Astrocyte (in vitro differentiated cells and primary cell): ENCODE measurements at regions not wholly inside any gene's neighbourhood (a gene's known extent, or its start where the extent isn't known, plus 50 kb on each side); places are given as distances from the start of the nearest gene placed in this dataset.

ENCODE experiments used
- DNase-seq: peaks from one replicate; pipeline ENCODE4 v3.0.0-alpha.2; 2010; ENCODE audit warnings: low read depth
- FAIRE-seq: peaks from 2 replicates; lab custom pipeline; 2011; peaks lifted over from hg19 to GRCh38; lab: Jason Lieb, UNC
- H2AFZ ChIP-seq: 2 replicates; pipeline ENCODE4 v1.6.0; 2012; ENCODE audit warnings: low read depth, low read length, inconsistent platforms
- H3K27ac ChIP-seq: 2 replicates; pipeline ENCODE4 v1.5.1; 2011; ENCODE audit warnings: low read depth, low read length, inconsistent platforms
- H3K27me3 ChIP-seq: 2 replicates; pipeline ENCODE4 v1.6.0; 2011; ENCODE audit warnings: low read length, inconsistent platforms; ENCODE audit not compliant: insufficient read depth
- H3K36me3 ChIP-seq: 2 replicates; pipeline ENCODE4 v1.5.1; 2011; ENCODE audit warnings: low read length, inconsistent platforms; ENCODE audit not compliant: insufficient read depth
- H3K4me1 ChIP-seq: 2 replicates; pipeline ENCODE4 v1.5.1; 2011; ENCODE audit warnings: low read length, inconsistent platforms; ENCODE audit not compliant: insufficient read depth
- H3K4me2 ChIP-seq: 2 replicates; pipeline ENCODE4 v1.6.0; 2012; ENCODE audit warnings: low read length, inconsistent platforms
- H3K4me3 ChIP-seq: 2 replicates; pipeline ENCODE4 v1.5.1; 2011; ENCODE audit warnings: low read depth, mild to moderate bottlenecking, low read length, inconsistent platforms; ENCODE audit not compliant: insufficient read depth
- H3K79me2 ChIP-seq: 2 replicates; pipeline ENCODE4 v1.6.0; 2012; ENCODE audit warnings: mild to moderate bottlenecking, low read length, inconsistent platforms; ENCODE audit not compliant: insufficient read depth
- H3K9ac ChIP-seq: 2 replicates; pipeline ENCODE4 v1.6.0; 2012; ENCODE audit warnings: mild to moderate bottlenecking, low read length, inconsistent platforms
- H3K9me3 ChIP-seq: 2 replicates; pipeline ENCODE4 v1.5.1; 2012; ENCODE audit warnings: low read depth, mild to moderate bottlenecking, low read length, inconsistent platforms; ENCODE audit not compliant: insufficient read depth
- H4K20me1 ChIP-seq: 2 replicates; pipeline ENCODE4 v1.6.0; 2012; ENCODE audit warnings: low read length, inconsistent platforms; ENCODE audit not compliant: insufficient read depth
- H3K27ac Mint-ChIP-seq: one replicate; pipeline ENCODE4 v1.8.0; 2021; ENCODE audit warnings: mild to moderate bottlenecking, mixed read lengths; ENCODE audit not compliant: unreplicated experiment
- H3K27me3 Mint-ChIP-seq: one replicate; pipeline ENCODE4 v1.8.0; 2021; ENCODE audit warnings: low read depth, mixed read lengths; ENCODE audit not compliant: unreplicated experiment
- H3K36me3 Mint-ChIP-seq: one replicate; pipeline ENCODE4 v1.8.0; 2021; ENCODE audit warnings: low read depth, mixed read lengths; ENCODE audit not compliant: unreplicated experiment
- H3K4me1 Mint-ChIP-seq: one replicate; pipeline ENCODE4 v1.8.0; 2021; ENCODE audit warnings: low read depth, mixed read lengths; ENCODE audit not compliant: unreplicated experiment
- H3K4me3 Mint-ChIP-seq: one replicate; pipeline ENCODE4 v1.8.0; 2021; ENCODE audit warnings: mild to moderate bottlenecking, moderate library complexity, mixed read lengths; ENCODE audit not compliant: unreplicated experiment
- H3K9me3 Mint-ChIP-seq: one replicate; pipeline ENCODE4 v1.8.0; 2021; ENCODE audit warnings: mild to moderate bottlenecking, mixed read lengths; ENCODE audit not compliant: unreplicated experiment
- EZH2 ChIP-seq: IDR thresholded peaks from 2 replicates; pipeline ENCODE4 v1.6.1; 2012; ENCODE audit warnings: mild to moderate bottlenecking, low read length, inconsistent platforms; ENCODE audit not compliant: insufficient read depth
- TF ChIP-seq, protein P1 (sequence below): IDR thresholded peaks from 2 replicates; pipeline ENCODE4 v1.5.1; 2011; ENCODE audit warnings: low read depth, mild to moderate bottlenecking, inconsistent platforms, low read length, moderate library complexity; ENCODE audit not compliant: insufficient read depth

DNA sequence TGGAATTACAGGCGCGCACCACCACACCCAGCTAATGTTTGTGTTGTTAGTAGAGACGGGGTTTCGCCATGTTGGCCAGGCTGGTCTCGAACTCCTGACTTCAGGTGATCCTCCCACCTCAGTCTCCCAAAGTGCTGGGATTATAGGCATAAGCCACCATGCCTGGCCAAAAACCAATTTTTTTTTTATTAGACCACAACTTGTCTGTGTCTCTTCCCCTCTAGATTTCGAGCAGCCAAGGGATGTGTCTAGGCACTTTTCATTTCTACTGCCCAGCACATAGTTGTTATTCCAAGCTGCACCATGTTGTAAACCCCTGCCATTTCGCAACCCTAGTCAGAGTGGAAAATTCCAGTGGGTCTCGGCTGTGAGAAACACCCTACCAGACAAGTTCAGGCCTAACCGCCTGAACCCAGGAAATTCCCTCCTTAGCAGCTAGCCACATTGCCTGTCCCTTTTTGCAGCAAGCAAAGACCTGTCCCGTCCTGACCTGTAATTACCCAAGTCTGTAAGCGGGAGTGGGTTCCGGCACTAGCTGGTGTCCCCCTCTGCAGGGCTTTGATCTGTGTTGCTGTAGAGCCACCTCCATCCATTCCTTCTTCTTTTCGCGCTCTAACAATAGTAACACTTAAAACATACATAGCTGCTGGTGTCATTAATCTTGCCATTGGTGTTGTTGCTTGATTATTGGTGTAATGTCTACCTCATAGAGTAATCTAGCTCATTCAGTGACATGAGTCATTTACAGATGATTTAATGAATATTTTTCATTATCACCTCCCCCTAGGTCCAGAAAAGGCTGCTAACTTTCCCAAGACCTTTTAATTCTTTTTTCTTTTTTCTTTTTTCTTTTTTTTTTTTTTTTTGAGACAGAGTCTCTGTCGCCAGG lies 77.3 kb upstream of the ATF7IP2 start:
- Histone ChIP-seq H3K9ac (no peak overlapping the region), H3K4me1 (no peaks in the 10 kb centered on the region), H3K27me3 (no peaks in the 10 kb centered on the region), H3K9me3 (no peaks in the 10 kb centered on the region), H3K36me3 (no peaks in the 10 kb centered on the region), H2AFZ (no peak overlapping the region), H3K4me3 (no peak overlapping the region), H3K27ac (no peak overlapping the region), H4K20me1 (no peaks in the 10 kb centered on the region), H3K4me2 (no peak overlapping the region), H3K79me2 (no peaks in the 10 kb centered on the region)
- H3K9me3 Mint-ChIP-seq = no peaks in the 10 kb centered on the region
- H3K4me3 Mint-ChIP-seq = no peak overlapping the region
- H3K27me3 Mint-ChIP-seq = peaks cover 2% of the 10 kb centered on the region
- TF ChIP-seq, protein P1, sequence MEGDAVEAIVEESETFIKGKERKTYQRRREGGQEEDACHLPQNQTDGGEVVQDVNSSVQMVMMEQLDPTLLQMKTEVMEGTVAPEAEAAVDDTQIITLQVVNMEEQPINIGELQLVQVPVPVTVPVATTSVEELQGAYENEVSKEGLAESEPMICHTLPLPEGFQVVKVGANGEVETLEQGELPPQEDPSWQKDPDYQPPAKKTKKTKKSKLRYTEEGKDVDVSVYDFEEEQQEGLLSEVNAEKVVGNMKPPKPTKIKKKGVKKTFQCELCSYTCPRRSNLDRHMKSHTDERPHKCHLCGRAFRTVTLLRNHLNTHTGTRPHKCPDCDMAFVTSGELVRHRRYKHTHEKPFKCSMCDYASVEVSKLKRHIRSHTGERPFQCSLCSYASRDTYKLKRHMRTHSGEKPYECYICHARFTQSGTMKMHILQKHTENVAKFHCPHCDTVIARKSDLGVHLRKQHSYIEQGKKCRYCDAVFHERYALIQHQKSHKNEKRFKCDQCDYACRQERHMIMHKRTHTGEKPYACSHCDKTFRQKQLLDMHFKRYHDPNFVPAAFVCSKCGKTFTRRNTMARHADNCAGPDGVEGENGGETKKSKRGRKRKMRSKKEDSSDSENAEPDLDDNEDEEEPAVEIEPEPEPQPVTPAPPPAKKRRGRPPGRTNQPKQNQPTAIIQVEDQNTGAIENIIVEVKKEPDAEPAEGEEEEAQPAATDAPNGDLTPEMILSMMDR = no peak
- TF ChIP-seq EZH2 = no peak
- H3K4me1 Mint-ChIP-seq = no peaks in the 10 kb centered on the region
- H3K27ac Mint-ChIP-seq = no peak overlapping the region
- FAIRE-seq = no peak
- H3K36me3 Mint-ChIP-seq = no peaks in the 10 kb centered on the region
- no peak for DNase-seq

DNA sequence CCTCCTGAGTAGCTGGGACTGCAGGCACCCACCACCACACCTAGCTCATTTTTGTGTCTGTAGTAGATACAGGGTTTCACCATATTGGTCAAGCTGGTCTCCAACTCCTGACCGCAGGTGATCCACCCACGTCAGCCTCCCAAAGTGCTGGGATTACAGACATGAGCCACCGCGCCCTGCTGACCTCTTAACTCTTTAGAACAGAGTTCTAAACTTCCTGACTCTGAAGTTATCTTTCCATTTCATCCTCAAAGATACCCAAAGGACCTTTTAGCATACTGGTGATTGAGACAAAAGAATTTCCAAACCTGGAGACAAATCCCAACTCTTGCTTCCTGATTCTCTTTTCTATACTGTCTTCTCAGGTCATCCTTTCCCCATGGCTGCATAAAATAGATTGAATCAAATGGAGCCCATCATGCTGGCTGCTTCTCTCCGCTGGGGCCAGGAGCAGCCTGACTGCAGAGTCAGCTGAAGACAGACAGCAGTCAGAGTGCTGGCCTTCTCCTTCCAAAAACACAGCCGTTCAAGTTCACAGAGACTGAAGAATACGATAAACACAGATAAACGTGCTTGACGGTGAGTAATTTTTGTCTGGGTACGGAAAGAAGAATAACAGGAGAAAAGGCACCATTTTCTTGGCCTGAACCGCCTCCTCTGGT lies 76.5 kb upstream of the ATF7IP2 start:
- H4K20me1 ChIP-seq = no peaks in the 10 kb centered on the region
- no peaks in the 10 kb centered on the region for H3K9me3 ChIP-seq
- H2AFZ ChIP-seq = no peak overlapping the region
- H3K4me1 ChIP-seq = no peaks in the 10 kb centered on the region
- no peak overlapping the region for H3K27ac Mint-ChIP-seq
- H3K79me2 ChIP-seq = no peaks in the 10 kb centered on the region
- DNase-seq (no peak), FAIRE-seq (no peak)
- no peaks in the 10 kb centered on the region for H3K9me3 Mint-ChIP-seq
- no peak overlapping the region for H3K4me3 Mint-ChIP-seq
- no peaks in the 10 kb centered on the region for H3K27me3 ChIP-seq
- H3K27me3 Mint-ChIP-seq = peaks cover 2% of the 10 kb centered on the region
- no peaks in the 10 kb centered on the region for H3K36me3 ChIP-seq
- H3K4me3 ChIP-seq = no peak overlapping the region
- H3K4me1 Mint-ChIP-seq = no peaks in the 10 kb centered on the region
- TF ChIP-seq, protein P1 = no peak
- TF ChIP-seq EZH2 = no peak
- no peak overlapping the region for H3K27ac ChIP-seq
- no peak overlapping the region for H3K9ac ChIP-seq
- H3K4me2 ChIP-seq = no peak overlapping the region
- no peaks in the 10 kb centered on the region for H3K36me3 Mint-ChIP-seq

DNA sequence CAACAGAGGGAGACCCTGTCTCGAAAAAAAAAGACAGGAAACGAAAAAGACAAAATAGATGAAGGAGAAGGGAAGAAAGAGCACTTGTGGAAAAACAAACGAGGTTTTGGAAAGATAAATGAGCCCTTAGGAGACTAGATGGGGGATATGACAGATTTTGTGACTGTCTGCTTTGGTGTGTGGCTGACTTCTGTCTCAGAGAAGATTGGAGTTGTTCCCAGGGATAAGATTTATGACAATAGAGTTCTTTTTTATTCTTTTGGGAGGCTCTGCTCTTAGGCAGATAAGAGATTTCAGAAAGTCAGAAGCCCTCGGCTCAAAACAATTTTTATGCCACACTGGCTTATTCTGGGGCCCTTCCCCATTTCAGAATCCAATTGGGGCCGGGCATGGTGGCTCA lies 73.9 kb upstream of the ATF7IP2 start:
- no peaks in the 10 kb centered on the region for H3K9me3 Mint-ChIP-seq
- no peaks in the 10 kb centered on the region for H3K79me2 ChIP-seq
- H3K27me3 ChIP-seq = no peaks in the 10 kb centered on the region
- no peak overlapping the region for H2AFZ ChIP-seq
- TF ChIP-seq EZH2 = no peak
- TF ChIP-seq, protein P1 = no peak
- no peak overlapping the region for H3K4me3 Mint-ChIP-seq
- H3K4me1 ChIP-seq = no peaks in the 10 kb centered on the region
- H3K27ac Mint-ChIP-seq = no peak overlapping the region
- H3K4me3 ChIP-seq = no peak overlapping the region
- H3K27me3 Mint-ChIP-seq = peaks cover 2% of the 10 kb centered on the region
- H3K27ac ChIP-seq = no peak overlapping the region
- H3K36me3 ChIP-seq = no peaks in the 10 kb centered on the region
- H3K36me3 Mint-ChIP-seq = no peaks in the 10 kb centered on the region
- no peaks in the 10 kb centered on the region for H3K4me1 Mint-ChIP-seq
- no peaks in the 10 kb centered on the region for H3K9me3 ChIP-seq
- H3K4me2 ChIP-seq = no peak overlapping the region
- H4K20me1 ChIP-seq = no peaks in the 10 kb centered on the region
- FAIRE-seq = no peak
- no peak for DNase-seq
- no peak overlapping the region for H3K9ac ChIP-seq
